Liver (tissue), 8 donors: ENCODE measurements at regions not wholly inside any gene's neighbourhood (a gene's known extent, or its start where the extent isn't known, plus 50 kb on each side); places are given as distances from the start of the nearest gene placed in this dataset.

Experiments used
- DNase-seq: peaks from one replicate; pipeline ENCODE4 v3.0.0-alpha.2; 2017; ENCODE audit warnings: low spot score
- H3K27ac ChIP-seq, 2 donors: one replicate each; pipeline ENCODE4 v1.7.0; 2013; ENCODE audit warnings: inconsistent platforms in 2 of 2, low read length in 2 of 2, control low read depth in 1 of 2, low read depth in 1 of 2, mild to moderate bottlenecking in 1 of 2
- H3K27me3 ChIP-seq, 4 donors: one replicate each; pipeline versions ENCODE4 v1.6.1 to v1.7.0; 2013; ENCODE audit warnings: low read length in 3 of 4, inconsistent platforms in 1 of 4, mild to moderate bottlenecking in 1 of 4, moderate library complexity in 1 of 4; ENCODE audit not compliant: control insufficient read depth in 4 of 4, insufficient read depth in 4 of 4
- H3K36me3 ChIP-seq, 4 donors: one replicate each; pipeline versions ENCODE4 v1.6.1 to v1.7.0; 2013; ENCODE audit warnings: low read length in 3 of 4, mild to moderate bottlenecking in 3 of 4, low read depth in 1 of 4, moderate library complexity in 1 of 4; ENCODE audit not compliant: control insufficient read depth in 4 of 4, insufficient read depth in 3 of 4
- H3K4me1 ChIP-seq, 4 donors: one replicate each; pipeline versions ENCODE4 v1.6.1 to v1.7.0; 2013; ENCODE audit warnings: low read length in 3 of 4, mild to moderate bottlenecking in 3 of 4, moderate library complexity in 1 of 4; ENCODE audit not compliant: control insufficient read depth in 4 of 4, insufficient read depth in 4 of 4
- H3K4me3 ChIP-seq, 3 donors: one replicate each; pipeline versions ENCODE4 v1.6.1 to v1.7.0; 2013; ENCODE audit warnings: low read length in 3 of 3, control low read depth in 1 of 3, low read depth in 1 of 3, mild to moderate bottlenecking in 1 of 3
- H3K9ac ChIP-seq, 2 donors: one replicate each; pipeline ENCODE4 v1.7.0; 2013; ENCODE audit warnings: low read length in 2 of 2, mild to moderate bottlenecking in 2 of 2, moderate library complexity in 2 of 2, control low read depth in 1 of 2, low read depth in 1 of 2
- H3K9me3 ChIP-seq, 4 donors: one replicate each; pipeline versions ENCODE4 v1.6.1 to v1.7.0; 2013; ENCODE audit warnings: low read length in 3 of 4; ENCODE audit not compliant: control insufficient read depth in 4 of 4
- EGR1 ChIP-seq, 2 donors: IDR thresholded peaks; 2 replicates each; pipeline ENCODE4 v1.6.1; 2016 to 2018; ENCODE audit warnings: antibody characterized with exemption in 2 of 2, low read depth in 2 of 2
- FOXA1 ChIP-seq: IDR thresholded peaks from 2 replicates; pipeline ENCODE4 v1.6.1; 2016; ENCODE audit warnings: antibody characterized with exemption
- FOXA2 ChIP-seq: IDR thresholded peaks from 2 replicates; pipeline ENCODE4 v1.6.1; 2016; ENCODE audit warnings: antibody characterized with exemption
- GABPA ChIP-seq, 2 donors: IDR thresholded peaks in 1 of 2; conservative IDR thresholded peaks in 1 of 2; 2 replicates each; pipeline ENCODE4 v1.6.1; 2016; ENCODE audit warnings: antibody characterized with exemption in 2 of 2, mild to moderate bottlenecking in 1 of 2, moderate library complexity in 1 of 2
- HNF4A ChIP-seq, 2 donors: conservative IDR thresholded peaks; 2 replicates each; pipeline ENCODE4 v1.6.1; 2016; ENCODE audit warnings: antibody characterized with exemption in 2 of 2, mild to moderate bottlenecking in 2 of 2
- HNF4G ChIP-seq: IDR thresholded peaks from 2 replicates; pipeline ENCODE4 v1.6.1; 2016; ENCODE audit warnings: antibody characterized with exemption
- JUND ChIP-seq, 2 donors: IDR thresholded peaks; 2 replicates each; pipeline ENCODE4 v1.6.1; 2016; ENCODE audit warnings: antibody characterized with exemption in 2 of 2
- NR2F2 ChIP-seq: IDR thresholded peaks from 2 replicates; pipeline ENCODE4 v1.6.1; 2016; ENCODE audit warnings: antibody characterized with exemption
- RAD21 ChIP-seq, 2 donors: IDR thresholded peaks; 2 replicates each; pipeline ENCODE4 v1.6.1; 2016; ENCODE audit warnings: antibody characterized with exemption in 2 of 2, mild to moderate bottlenecking in 2 of 2
- RXRA ChIP-seq, 2 donors: IDR thresholded peaks; 2 replicates each; pipeline ENCODE4 v1.6.1; 2017 to 2018; ENCODE audit warnings: antibody characterized with exemption in 2 of 2, mild to moderate bottlenecking in 1 of 2
- SP1 ChIP-seq: IDR thresholded peaks from 2 replicates; pipeline ENCODE4 v1.6.1; 2018; ENCODE audit warnings: antibody characterized with exemption, mild to moderate bottlenecking
- TAF1 ChIP-seq: conservative IDR thresholded peaks from 2 replicates; pipeline ENCODE4 v1.6.1; 2016; ENCODE audit warnings: antibody characterized with exemption, mild to moderate bottlenecking
- YY1 ChIP-seq: IDR thresholded peaks from 2 replicates; pipeline ENCODE4 v1.6.1; 2016; ENCODE audit warnings: antibody characterized with exemption, mild to moderate bottlenecking
- WGBS: extraction: QIAGEN DNeasy Blood & Tissue Kit; methylation state at CpG from one replicate; pipeline ENCODE4 v1.1.7; 2013; 5-methylcytosine and 5-hydroxymethylcytosine counted together
- TF ChIP-seq, protein P1 (sequence below): IDR thresholded peaks from 2 replicates; pipeline ENCODE4 v1.6.1; 2016; ENCODE audit warnings: antibody characterized with exemption, mild to moderate bottlenecking
- TF ChIP-seq, protein P2 (sequence below): IDR thresholded peaks from 2 replicates; pipeline ENCODE4 v1.6.1; 2016; ENCODE audit warnings: antibody characterized with exemption
- TF ChIP-seq, protein P3 (sequence below): IDR thresholded peaks from 2 replicates; pipeline ENCODE4 v1.6.1; 2016; ENCODE audit warnings: antibody characterized with exemption
- TF ChIP-seq, protein P4 (sequence below): fragments of 150-350 bp; IDR thresholded peaks from 2 replicates; pipeline ENCODE4 v1.5.1; 2017; ENCODE audit warnings: improper control_type of control experiment, low read depth, low read length; ENCODE audit not compliant: missing input control
- TF ChIP-seq, protein P5 (sequence below): IDR thresholded peaks from 2 replicates; pipeline ENCODE4 v1.6.1; 2016; ENCODE audit warnings: antibody characterized with exemption
- donor health status: healthy.
- donor health status: healthy.
- donor health status: healthy.
- donor health status: healthy.
- donor health status: healthy.

DNA sequence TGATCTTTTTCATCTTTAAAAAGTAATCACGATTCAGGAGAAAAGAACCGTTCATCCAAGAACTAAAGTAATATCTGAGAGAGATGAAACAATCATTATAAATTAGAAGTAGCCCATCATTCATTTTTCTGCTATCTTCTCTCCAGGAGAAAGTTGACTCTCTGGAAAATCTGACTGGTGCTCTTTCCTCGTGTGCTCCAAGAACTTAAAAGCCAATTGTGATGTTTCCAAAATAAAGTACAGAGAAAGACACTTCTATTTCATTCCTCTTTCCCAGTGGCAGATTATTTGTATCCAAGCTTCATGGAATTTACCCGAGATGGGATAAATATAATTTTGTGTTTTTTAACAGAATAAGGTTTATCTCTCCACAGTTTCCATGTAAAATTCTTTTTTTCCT lies 212.5 kb upstream of the NOCT start:
- WGBS = 72% methylated on average over 4 of the region's 4 CpGs
- TF ChIP-seq GABPA (IDR thresholded peaks at IDR 0.05 in 1 of 2, conservative IDR thresholded peaks at IDR 0.05 in 1 of 2) (no peak), NR2F2 (no peak), HNF4G (no peak), RAD21 (IDR thresholded peaks at IDR 0.05) (no peak), HNF4A (conservative IDR thresholded peaks at IDR 0.05) (no peak), FOXA1 (no peak), TAF1 (no peak), EGR1 (IDR thresholded peaks at IDR 0.05; ENCODE audit: low read depth in 2 of 2) (no peak), YY1 (no peak), RXRA (IDR thresholded peaks at IDR 0.05) (no peak)
- TF ChIP-seq, protein P1, sequence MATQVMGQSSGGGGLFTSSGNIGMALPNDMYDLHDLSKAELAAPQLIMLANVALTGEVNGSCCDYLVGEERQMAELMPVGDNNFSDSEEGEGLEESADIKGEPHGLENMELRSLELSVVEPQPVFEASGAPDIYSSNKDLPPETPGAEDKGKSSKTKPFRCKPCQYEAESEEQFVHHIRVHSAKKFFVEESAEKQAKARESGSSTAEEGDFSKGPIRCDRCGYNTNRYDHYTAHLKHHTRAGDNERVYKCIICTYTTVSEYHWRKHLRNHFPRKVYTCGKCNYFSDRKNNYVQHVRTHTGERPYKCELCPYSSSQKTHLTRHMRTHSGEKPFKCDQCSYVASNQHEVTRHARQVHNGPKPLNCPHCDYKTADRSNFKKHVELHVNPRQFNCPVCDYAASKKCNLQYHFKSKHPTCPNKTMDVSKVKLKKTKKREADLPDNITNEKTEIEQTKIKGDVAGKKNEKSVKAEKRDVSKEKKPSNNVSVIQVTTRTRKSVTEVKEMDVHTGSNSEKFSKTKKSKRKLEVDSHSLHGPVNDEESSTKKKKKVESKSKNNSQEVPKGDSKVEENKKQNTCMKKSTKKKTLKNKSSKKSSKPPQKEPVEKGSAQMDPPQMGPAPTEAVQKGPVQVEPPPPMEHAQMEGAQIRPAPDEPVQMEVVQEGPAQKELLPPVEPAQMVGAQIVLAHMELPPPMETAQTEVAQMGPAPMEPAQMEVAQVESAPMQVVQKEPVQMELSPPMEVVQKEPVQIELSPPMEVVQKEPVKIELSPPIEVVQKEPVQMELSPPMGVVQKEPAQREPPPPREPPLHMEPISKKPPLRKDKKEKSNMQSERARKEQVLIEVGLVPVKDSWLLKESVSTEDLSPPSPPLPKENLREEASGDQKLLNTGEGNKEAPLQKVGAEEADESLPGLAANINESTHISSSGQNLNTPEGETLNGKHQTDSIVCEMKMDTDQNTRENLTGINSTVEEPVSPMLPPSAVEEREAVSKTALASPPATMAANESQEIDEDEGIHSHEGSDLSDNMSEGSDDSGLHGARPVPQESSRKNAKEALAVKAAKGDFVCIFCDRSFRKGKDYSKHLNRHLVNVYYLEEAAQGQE = no peak
- TF ChIP-seq, protein P2, sequence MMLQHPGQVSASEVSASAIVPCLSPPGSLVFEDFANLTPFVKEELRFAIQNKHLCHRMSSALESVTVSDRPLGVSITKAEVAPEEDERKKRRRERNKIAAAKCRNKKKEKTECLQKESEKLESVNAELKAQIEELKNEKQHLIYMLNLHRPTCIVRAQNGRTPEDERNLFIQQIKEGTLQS = no peak
- TF ChIP-seq, protein P3, sequence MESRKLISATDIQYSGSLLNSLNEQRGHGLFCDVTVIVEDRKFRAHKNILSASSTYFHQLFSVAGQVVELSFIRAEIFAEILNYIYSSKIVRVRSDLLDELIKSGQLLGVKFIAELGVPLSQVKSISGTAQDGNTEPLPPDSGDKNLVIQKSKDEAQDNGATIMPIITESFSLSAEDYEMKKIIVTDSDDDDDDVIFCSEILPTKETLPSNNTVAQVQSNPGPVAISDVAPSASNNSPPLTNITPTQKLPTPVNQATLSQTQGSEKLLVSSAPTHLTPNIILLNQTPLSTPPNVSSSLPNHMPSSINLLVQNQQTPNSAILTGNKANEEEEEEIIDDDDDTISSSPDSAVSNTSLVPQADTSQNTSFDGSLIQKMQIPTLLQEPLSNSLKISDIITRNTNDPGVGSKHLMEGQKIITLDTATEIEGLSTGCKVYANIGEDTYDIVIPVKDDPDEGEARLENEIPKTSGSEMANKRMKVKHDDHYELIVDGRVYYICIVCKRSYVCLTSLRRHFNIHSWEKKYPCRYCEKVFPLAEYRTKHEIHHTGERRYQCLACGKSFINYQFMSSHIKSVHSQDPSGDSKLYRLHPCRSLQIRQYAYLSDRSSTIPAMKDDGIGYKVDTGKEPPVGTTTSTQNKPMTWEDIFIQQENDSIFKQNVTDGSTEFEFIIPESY = no peak
- Histone ChIP-seq H3K36me3 (no peaks in the 10 kb centered on the region), H3K4me3 (no peak overlapping the region), H3K27ac (no peak overlapping the region), H3K27me3 (peaks cover 0 to 4% (median 1%) of the 10 kb centered on the region in 4 donors), H3K9me3 (no peaks in the 10 kb centered on the region), H3K9ac (no peak overlapping the region), H3K4me1 (no peaks in the 10 kb centered on the region)
- DNase-seq = no peak

DNA sequence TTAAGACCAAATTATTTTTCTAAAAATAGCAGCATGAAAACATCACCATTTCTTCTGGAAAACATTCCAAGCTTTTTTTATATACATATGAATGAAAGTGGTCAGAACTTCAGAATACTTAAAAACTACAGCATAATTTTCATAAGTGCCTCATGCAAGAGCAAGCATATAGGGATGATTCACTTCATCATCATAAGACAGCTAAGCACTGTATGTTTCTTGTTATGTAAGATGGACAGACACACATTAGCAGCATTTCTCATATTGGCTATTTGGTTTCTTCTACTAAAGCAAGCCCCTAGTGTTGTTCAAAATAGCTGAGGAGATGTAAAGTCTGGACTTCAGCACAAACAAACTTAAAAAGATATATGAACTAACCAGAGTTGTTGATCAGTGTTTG lies 213.1 kb upstream of the NOCT start:
- TF ChIP-seq, protein P1 = no peak
- TF ChIP-seq RAD21 (IDR thresholded peaks at IDR 0.05) (no peak), NR2F2 (no peak), TAF1 (no peak), SP1 (no peak), HNF4A (conservative IDR thresholded peaks at IDR 0.05) (no peak), YY1 (no peak), JUND (IDR thresholded peaks at IDR 0.05) (no peak), FOXA1 (no peak), RXRA (IDR thresholded peaks at IDR 0.05) (no peak), FOXA2 (no peak), HNF4G (no peak)
- TF ChIP-seq, protein P4, sequence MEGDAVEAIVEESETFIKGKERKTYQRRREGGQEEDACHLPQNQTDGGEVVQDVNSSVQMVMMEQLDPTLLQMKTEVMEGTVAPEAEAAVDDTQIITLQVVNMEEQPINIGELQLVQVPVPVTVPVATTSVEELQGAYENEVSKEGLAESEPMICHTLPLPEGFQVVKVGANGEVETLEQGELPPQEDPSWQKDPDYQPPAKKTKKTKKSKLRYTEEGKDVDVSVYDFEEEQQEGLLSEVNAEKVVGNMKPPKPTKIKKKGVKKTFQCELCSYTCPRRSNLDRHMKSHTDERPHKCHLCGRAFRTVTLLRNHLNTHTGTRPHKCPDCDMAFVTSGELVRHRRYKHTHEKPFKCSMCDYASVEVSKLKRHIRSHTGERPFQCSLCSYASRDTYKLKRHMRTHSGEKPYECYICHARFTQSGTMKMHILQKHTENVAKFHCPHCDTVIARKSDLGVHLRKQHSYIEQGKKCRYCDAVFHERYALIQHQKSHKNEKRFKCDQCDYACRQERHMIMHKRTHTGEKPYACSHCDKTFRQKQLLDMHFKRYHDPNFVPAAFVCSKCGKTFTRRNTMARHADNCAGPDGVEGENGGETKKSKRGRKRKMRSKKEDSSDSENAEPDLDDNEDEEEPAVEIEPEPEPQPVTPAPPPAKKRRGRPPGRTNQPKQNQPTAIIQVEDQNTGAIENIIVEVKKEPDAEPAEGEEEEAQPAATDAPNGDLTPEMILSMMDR = no peak
- TF ChIP-seq, protein P5, sequence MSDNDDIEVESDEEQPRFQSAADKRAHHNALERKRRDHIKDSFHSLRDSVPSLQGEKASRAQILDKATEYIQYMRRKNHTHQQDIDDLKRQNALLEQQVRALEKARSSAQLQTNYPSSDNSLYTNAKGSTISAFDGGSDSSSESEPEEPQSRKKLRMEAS = no peak
- TF ChIP-seq, protein P3 = no peak
- no peak overlapping the region for H3K9ac ChIP-seq
- H3K27ac ChIP-seq = no peak overlapping the region
- no peaks in the 10 kb centered on the region for H3K36me3 ChIP-seq
- H3K4me3 ChIP-seq = no peak overlapping the region
- no peaks in the 10 kb centered on the region for H3K9me3 ChIP-seq
- DNase-seq = no peak
- no peaks in the 10 kb centered on the region for H3K4me1 ChIP-seq
- H3K27me3 ChIP-seq = peaks cover 0 to 3% (median 0%) of the 10 kb centered on the region in 4 donors
